HUES64 (cell line): ENCODE measurements at regions not wholly inside any gene's neighbourhood (a gene's known extent, or its start where the extent isn't known, plus 50 kb on each side); places are given as distances from the start of the nearest gene placed in this dataset.

Source experiments
- H3K27ac ChIP-seq: 2 replicates; pipeline ENCODE4 v1.7.0; 2013; ENCODE audit warnings: low read depth, low read length, inconsistent platforms
- H3K27me3 ChIP-seq: 2 replicates; pipeline ENCODE4 v1.6.1; 2013; ENCODE audit warnings: mild to moderate bottlenecking, low read length; ENCODE audit not compliant: insufficient read depth
- H3K36me3 ChIP-seq: 2 replicates; pipeline ENCODE4 v1.6.1; 2013; ENCODE audit warnings: mild to moderate bottlenecking, low read length; ENCODE audit not compliant: insufficient read depth
- H3K4me1 ChIP-seq: 2 replicates; pipeline ENCODE4 v1.6.1; 2013; ENCODE audit warnings: mild to moderate bottlenecking, low read length, moderate library complexity; ENCODE audit not compliant: insufficient read depth
- H3K4me3 ChIP-seq: 2 replicates; pipeline ENCODE4 v1.5.1; 2013; ENCODE audit warnings: mild to moderate bottlenecking, low read length, moderate library complexity
- H3K9ac ChIP-seq: 2 replicates; pipeline ENCODE4 v1.6.1; 2013; ENCODE audit warnings: mild to moderate bottlenecking, low read depth, low read length
- H3K9me3 ChIP-seq: 2 replicates; pipeline ENCODE4 v1.6.1; 2013; ENCODE audit warnings: low read depth, low read length; ENCODE audit not compliant: insufficient read depth
- WGBS: fragments of 150-250, 120-280 bp; methylation state at CpG from one replicate; pipeline ENCODE4 v1.1.7; 2013; ENCODE audit warnings: missing lambda C conversion rate; 5-methylcytosine and 5-hydroxymethylcytosine counted together

- Histone ChIP-seq H3K27me3 (no peaks in the 10 kb centered on the region), H3K9ac (no peak overlapping the region), H3K9me3 (no peaks in the 10 kb centered on the region), H3K4me3 (no peak overlapping the region), H3K27ac (no peak overlapping the region), H3K4me1 (peaks cover 35% of the 10 kb centered on the region), H3K36me3 (no peaks in the 10 kb centered on the region)
- WGBS: 100% methylated on average over 1 of the region's 3 CpGs
Observed at GRCh38 chr13:82749551-82749950, 1132.7 kb downstream of the SLITRK1 start.

- Histone ChIP-seq H3K27me3 (no peaks in the 10 kb centered on the region), H3K9me3 (no peaks in the 10 kb centered on the region), H3K4me3 (no peak overlapping the region), H3K36me3 (no peaks in the 10 kb centered on the region), H3K27ac (peak overlapping the region; percentile 84), H3K9ac (peak overlapping the region; percentile 33; the same call in 1 of the 2 replicates), H3K4me1 (peaks cover 35% of the 10 kb centered on the region)
- WGBS: no CpG with 5 or more reads among the region's 1 CpG
Observed at GRCh38 chr13:82747958-82748357, 1134.3 kb downstream of the SLITRK1 start.

- H3K4me3 ChIP-seq: 0 out of 2 replicates have a peak overlapping the region, but pooled peaks have one; percentile 16
- peak overlapping the region; percentile 33; the same call in 1 of the 2 replicates for H3K9ac ChIP-seq
- H3K27ac ChIP-seq: peak overlapping the region; percentile 84
- no peaks in the 10 kb centered on the region for H3K36me3 ChIP-seq
- no peaks in the 10 kb centered on the region for H3K27me3 ChIP-seq
- peaks cover 35% of the 10 kb centered on the region for H3K4me1 ChIP-seq
- no peaks in the 10 kb centered on the region for H3K9me3 ChIP-seq
- 8% methylated on average over 1 of the region's 1 CpG for WGBS
Observed at GRCh38 chr13:82747291-82747690, 1135.0 kb downstream of the SLITRK1 start.

- Histone ChIP-seq H3K36me3 (no peaks in the 10 kb centered on the region), H3K27me3 (no peaks in the 10 kb centered on the region), H3K9me3 (no peaks in the 10 kb centered on the region), H3K4me3 (no peak overlapping the region), H3K27ac (no peak overlapping the region), H3K9ac (no peak overlapping the region), H3K4me1 (0 out of 2 replicates have a peak, but pooled peaks cover 2% of the 10 kb centered on the region)
- WGBS: 97% methylated on average over 4 of the region's 4 CpGs
Observed at GRCh38 chr13:82740442-82740841, 1141.8 kb downstream of the SLITRK1 start.

- no peaks in the 10 kb centered on the region for H3K9me3 ChIP-seq
- no peaks in the 10 kb centered on the region for H3K4me1 ChIP-seq
- no peak overlapping the region for H3K9ac ChIP-seq
- 100% methylated on average over 1 of the region's 1 CpG for WGBS
- H3K27ac ChIP-seq: no peak overlapping the region
- no peaks in the 10 kb centered on the region for H3K27me3 ChIP-seq
- no peak overlapping the region for H3K4me3 ChIP-seq
- no peaks in the 10 kb centered on the region for H3K36me3 ChIP-seq
Observed at GRCh38 chr13:82739881-82740280, 1142.4 kb downstream of the SLITRK1 start.

GRCh38 chr13:82729401-82729800, 1152.9 kb downstream of the SLITRK1 start:
- WGBS: 75% methylated on average over 1 of the region's 1 CpG
- Histone ChIP-seq H3K36me3 (no peaks in the 10 kb centered on the region), H3K9ac (no peak overlapping the region), H3K9me3 (no peaks in the 10 kb centered on the region), H3K4me1 (no peaks in the 10 kb centered on the region), H3K4me3 (no peak overlapping the region), H3K27me3 (no peaks in the 10 kb centered on the region), H3K27ac (no peak overlapping the region)

GRCh38 chr13:82720986-82721385, 1161.3 kb downstream of the SLITRK1 start:
- Histone ChIP-seq H3K4me1 (0 out of 2 replicates have a peak, but pooled peaks cover 2% of the 10 kb centered on the region), H3K9me3 (no peaks in the 10 kb centered on the region), H3K36me3 (no peaks in the 10 kb centered on the region), H3K27me3 (no peaks in the 10 kb centered on the region), H3K4me3 (no peak overlapping the region), H3K27ac (no peak overlapping the region), H3K9ac (no peak overlapping the region)
- 76% methylated on average over 2 of the region's 2 CpGs for WGBS

- Histone ChIP-seq H3K27ac (no peak overlapping the region), H3K36me3 (no peaks in the 10 kb centered on the region), H3K9me3 (no peaks in the 10 kb centered on the region), H3K27me3 (no peaks in the 10 kb centered on the region), H3K4me3 (no peak overlapping the region), H3K9ac (no peak overlapping the region), H3K4me1 (0 out of 2 replicates have a peak, but pooled peaks cover 2% of the 10 kb centered on the region)
- WGBS: 75% methylated on average over 1 of the region's 1 CpG
Observed at GRCh38 chr13:82719987-82720386, 1162.3 kb downstream of the SLITRK1 start.

GRCh38 chr13:82717249-82717648, 1165.0 kb downstream of the SLITRK1 start:
- 93% methylated on average over 1 of the region's 2 CpGs for WGBS
- H3K4me3 ChIP-seq: no peak overlapping the region
- H3K9ac ChIP-seq: no peak overlapping the region
- H3K9me3 ChIP-seq: no peaks in the 10 kb centered on the region
- H3K27me3 ChIP-seq: no peaks in the 10 kb centered on the region
- H3K27ac ChIP-seq: no peak overlapping the region
- H3K36me3 ChIP-seq: no peaks in the 10 kb centered on the region
- 0 out of 2 replicates have a peak, but pooled peaks cover 2% of the 10 kb centered on the region for H3K4me1 ChIP-seq

- Histone ChIP-seq H3K27me3 (no peaks in the 10 kb centered on the region), H3K4me1 (0 out of 2 replicates have a peak, but pooled peaks cover 2% of the 10 kb centered on the region), H3K27ac (no peak overlapping the region), H3K36me3 (no peaks in the 10 kb centered on the region), H3K9ac (no peak overlapping the region), H3K9me3 (no peaks in the 10 kb centered on the region), H3K4me3 (no peak overlapping the region)
- 92% methylated on average over 2 of the region's 3 CpGs for WGBS
Observed at GRCh38 chr13:82713687-82714405, 1168.4 kb downstream of the SLITRK1 start.

GRCh38 chr13:82702513-82702912, 1179.8 kb downstream of the SLITRK1 start:
- no peak overlapping the region for H3K27ac ChIP-seq
- 94% methylated on average over 1 of the region's 1 CpG for WGBS
- no peaks in the 10 kb centered on the region for H3K4me1 ChIP-seq
- no peak overlapping the region for H3K4me3 ChIP-seq
- no peaks in the 10 kb centered on the region for H3K36me3 ChIP-seq
- H3K9ac ChIP-seq: no peak overlapping the region
- H3K9me3 ChIP-seq: no peaks in the 10 kb centered on the region
- no peaks in the 10 kb centered on the region for H3K27me3 ChIP-seq
